Middle frontal gyrus (tissue), 1 donor: ENCODE measurements at regions not wholly inside any gene's neighbourhood (a gene's known extent, or its start where the extent isn't known, plus 50 kb on each side); places are given as distances from the start of the nearest gene placed in this dataset.
"Not testable (repeated sequence)": the region's sequence is repeated elsewhere in the genome, so short reads cannot be mapped to it uniquely, and the experiment has no call there.

Source experiments
- DNase-seq: peaks from one replicate; pipeline ENCODE4 v3.0.0-alpha.2; 2015; ENCODE audit warnings: low spot score; ENCODE audit errors: extremely low spot score

GRCh38 chr9:126166291-126166690, 160.3 kb upstream of the MVB12B start:
- no peak for DNase-seq

GRCh38 chr9:126166866-126167265, 159.8 kb upstream of the MVB12B start:
- DNase-seq = no peak

GRCh38 chr9:126169736-126170135, 156.9 kb upstream of the MVB12B start:
- no peak for DNase-seq

GRCh38 chr9:126170286-126170823, 156.3 kb upstream of the MVB12B start:
- DNase-seq = no peak

- no peak for DNase-seq
These were observed 155.0 kb upstream of the MVB12B start for GRCh38 chr9:126171641-126172040.

- DNase-seq = no peak
These were observed 153.2 kb upstream of the MVB12B start for GRCh38 chr9:126173401-126173800.

GRCh38 chr9:126173929-126174328, 152.7 kb upstream of the MVB12B start:
- no peak for DNase-seq

GRCh38 chr9:126183266-126183665, 143.4 kb upstream of the MVB12B start:
- no peak for DNase-seq

- not testable (repeated sequence) for DNase-seq
These were observed 135.6 kb upstream of the MVB12B start for GRCh38 chr9:126190994-126191393.

- no peak for DNase-seq
These were observed 127.8 kb upstream of the MVB12B start for GRCh38 chr9:126198854-126199253.

- DNase-seq = no peak
These were observed 123.3 kb upstream of the MVB12B start for GRCh38 chr9:126203313-126203712.

- DNase-seq = no peak
These were observed 122.4 kb upstream of the MVB12B start for GRCh38 chr9:126204197-126204596.

- DNase-seq = no peak
These were observed 121.9 kb upstream of the MVB12B start for GRCh38 chr9:126204708-126205225.

GRCh38 chr9:126205265-126205664, 121.4 kb upstream of the MVB12B start:
- DNase-seq = no peak

- DNase-seq = no peak
These were observed 120.7 kb upstream of the MVB12B start for GRCh38 chr9:126205845-126206498.

GRCh38 chr9:126207256-126207655, 119.4 kb upstream of the MVB12B start:
- no peak for DNase-seq

GRCh38 chr9:126208216-126208758, 118.3 kb upstream of the MVB12B start:
- DNase-seq = no peak

GRCh38 chr9:126211441-126212074, 115.1 kb upstream of the MVB12B start:
- DNase-seq = no peak

GRCh38 chr9:126215486-126215885, 111.1 kb upstream of the MVB12B start:
- DNase-seq = no peak

GRCh38 chr9:126216826-126217225, 109.8 kb upstream of the MVB12B start:
- no peak for DNase-seq

- DNase-seq = no peak
These were observed 109.4 kb upstream of the MVB12B start for GRCh38 chr9:126217250-126217653.

GRCh38 chr9:126217797-126218196, 108.8 kb upstream of the MVB12B start:
- DNase-seq = no peak
